ENCODE measurements at regions not wholly inside any gene's neighbourhood (a gene's known extent, or its start where the extent isn't known, plus 50 kb on each side); places are given as distances from the start of the nearest gene placed in this dataset.

- in situ Hi-C loops (cut with MboI; ENCODE audit: low sequenced_read_pairs) = no loop called here
Measured at GRCh38 chr10:65847436-65848230, 1078.2 kb upstream of the LRRTM3 start.

- in situ Hi-C loops (cut with MboI; ENCODE audit: low sequenced_read_pairs) = no loop called here
Measured at GRCh38 chr10:65858841-65859240, 1067.0 kb upstream of the LRRTM3 start.

GRCh38 chr10:65861249-65861648 lies 1064.6 kb upstream of the LRRTM3 start:
- in situ Hi-C loops (cut with MboI; ENCODE audit: low sequenced_read_pairs) = no loop called here

All from HL-60/S4 treated with phorbol 12-myristate 13-acetate at 8.2 ng/mL for 4 days and 3 days (cell line).